GM23248 (cell line): ENCODE measurements at regions not wholly inside any gene's neighbourhood (a gene's known extent, or its start where the extent isn't known, plus 50 kb on each side); places are given as distances from the start of the nearest gene placed in this dataset.
A peak's percentile ranks its signal among the peaks of the same experiment; 100 is the strongest.

Experiments
- DNase-seq: peaks from one replicate; pipeline ENCODE4 v3.0.0-alpha.2; 2015
- H2AFZ ChIP-seq: fragments of 200-600 bp; sonication (generic); 2 replicates; pipeline ENCODE4 v1.6.1; 2016; ENCODE audit warnings: antibody characterized with exemption
- H3F3A ChIP-seq: fragments of 200-600 bp; sonication (generic); 2 replicates; pipeline ENCODE4 v1.6.1; 2016; ENCODE audit warnings: mild to moderate bottlenecking, antibody characterized with exemption, mixed run types; ENCODE audit not compliant: insufficient read depth
- H3K27ac ChIP-seq: fragments of 200-600 bp; sonication (generic); 2 replicates; pipeline ENCODE4 v1.5.1; 2016; ENCODE audit warnings: mild to moderate bottlenecking
- H3K27me3 ChIP-seq: fragments of 200-600 bp; sonication (generic); replicated peaks from 2 replicates; pipeline ENCODE4 v1.6.1; 2016; ENCODE audit warnings: mild to moderate bottlenecking; ENCODE audit not compliant: insufficient read depth
- H3K36me3 ChIP-seq: fragments of 200-600 bp; sonication (generic); 2 replicates; pipeline ENCODE4 v1.6.1; 2016; ENCODE audit warnings: low read depth, mild to moderate bottlenecking
- H3K4me1 ChIP-seq: fragments of 200-600 bp; sonication (generic); 2 replicates; pipeline ENCODE4 v1.6.1; 2016; ENCODE audit warnings: mild to moderate bottlenecking; ENCODE audit not compliant: insufficient read depth
- H3K4me2 ChIP-seq: fragments of 200-600 bp; sonication (generic); one replicate; pipeline ENCODE4 v1.6.1; 2016; ENCODE audit warnings: mild to moderate bottlenecking; ENCODE audit not compliant: unreplicated experiment
- H3K4me3 ChIP-seq: fragments of 200-600 bp; sonication (generic); 2 replicates; pipeline ENCODE4 v1.5.1; 2016; ENCODE audit warnings: mild to moderate bottlenecking
- H3K79me2 ChIP-seq: fragments of 200-600 bp; sonication (generic); 2 replicates; pipeline ENCODE4 v1.6.1; 2016; ENCODE audit warnings: mild to moderate bottlenecking; ENCODE audit not compliant: insufficient read depth
- H3K9ac ChIP-seq: fragments of 200-600 bp; sonication (generic); 2 replicates; pipeline ENCODE4 v1.6.1; 2016; ENCODE audit warnings: mild to moderate bottlenecking
- H3K9me2 ChIP-seq: fragments of 200-600 bp; sonication (generic); 2 replicates; pipeline ENCODE4 v1.6.1; 2016; ENCODE audit warnings: mixed run types, mild to moderate bottlenecking, moderate library complexity; ENCODE audit not compliant: insufficient read depth
- H3K9me3 ChIP-seq: fragments of 200-600 bp; sonication (generic); one replicate; pipeline ENCODE4 v1.6.1; 2017; ENCODE audit warnings: low read depth
- H4K20me1 ChIP-seq: fragments of 200-600 bp; sonication (generic); 2 replicates; pipeline ENCODE4 v1.6.0; 2016; ENCODE audit not compliant: insufficient read depth
- EZH2 ChIP-seq: fragments of 200-600 bp; sonication (generic); IDR thresholded peaks from 2 replicates; pipeline ENCODE4 v1.6.1; 2018; ENCODE audit warnings: antibody characterized with exemption, mild to moderate bottlenecking; ENCODE audit not compliant: insufficient read depth, poor library complexity, severe bottlenecking
- EZH2phosphoT487 ChIP-seq: fragments of 200-600 bp; sonication (generic); IDR thresholded peaks from 2 replicates; pipeline ENCODE4 v1.6.1; 2018; ENCODE audit warnings: antibody characterized with exemption, moderate library complexity, mild to moderate bottlenecking, low read depth; ENCODE audit not compliant: insufficient read depth
- WGBS, 2 experiments: methylation state at CpG; one replicate each; pipeline ENCODE4 v1.1.6; 2015 to 2017; ENCODE audit warnings: low lambda C conversion rate in 2 of 2, low coverage in 1 of 2; ENCODE audit errors: missing lambda C conversion rate in 2 of 2; 5-methylcytosine and 5-hydroxymethylcytosine counted together
- in situ Hi-C: fragments of 300-500 bp; cut with MboI; formaldehyde crosslinking; loops from 2 replicates; pipeline ENCODE4 v1.15.0; 2020

GRCh38 chr2:222796413-222797103 is 64.3 kb upstream of the ACSL3 start:
- Histone ChIP-seq H3K9ac (no peak overlapping the region), H3K4me2 (no peak overlapping the region), H3K36me3 (no peaks in the 10 kb centered on the region), H3K27me3 (no peaks in the 10 kb centered on the region), H4K20me1 (no peaks in the 10 kb centered on the region), H3K79me2 (no peaks in the 10 kb centered on the region), H3K4me1 (peaks cover 6% of the 10 kb centered on the region; the same call in 1 of the 2 replicates), H3K9me2 (no peaks in the 10 kb centered on the region), H2AFZ (no peak overlapping the region), H3F3A (no peaks in the 10 kb centered on the region), H3K9me3 (no peaks in the 10 kb centered on the region), H3K27ac (no peak overlapping the region), H3K4me3 (no peak overlapping the region)
- WGBS, 2 experiments: 55 to 58% methylated on average over 5 of the region's 5 CpGs
- DNase-seq: no peak
- in situ Hi-C loops: no loop called here
- TF ChIP-seq EZH2: no peak
- no peak for TF ChIP-seq EZH2phosphoT487

GRCh38 chr2:222797261-222797660 is 63.6 kb upstream of the ACSL3 start:
- peak; percentile 61 for DNase-seq
- Histone ChIP-seq H3K4me1 (peaks cover 6% of the 10 kb centered on the region; the same call in 1 of the 2 replicates), H3F3A (no peaks in the 10 kb centered on the region), H3K36me3 (no peaks in the 10 kb centered on the region), H3K9me2 (no peaks in the 10 kb centered on the region), H4K20me1 (no peaks in the 10 kb centered on the region), H3K4me3 (no peak overlapping the region), H3K79me2 (no peaks in the 10 kb centered on the region), H3K27me3 (no peaks in the 10 kb centered on the region), H3K4me2 (no peak overlapping the region), H2AFZ (no peak overlapping the region), H3K27ac (no peak overlapping the region), H3K9me3 (no peaks in the 10 kb centered on the region), H3K9ac (no peak overlapping the region)
- no peak for TF ChIP-seq EZH2
- TF ChIP-seq EZH2phosphoT487: no peak
- WGBS, 2 experiments: 48 to 53% methylated on average over 2 of the region's 2 CpGs
- in situ Hi-C loops: no loop called here

DNA sequence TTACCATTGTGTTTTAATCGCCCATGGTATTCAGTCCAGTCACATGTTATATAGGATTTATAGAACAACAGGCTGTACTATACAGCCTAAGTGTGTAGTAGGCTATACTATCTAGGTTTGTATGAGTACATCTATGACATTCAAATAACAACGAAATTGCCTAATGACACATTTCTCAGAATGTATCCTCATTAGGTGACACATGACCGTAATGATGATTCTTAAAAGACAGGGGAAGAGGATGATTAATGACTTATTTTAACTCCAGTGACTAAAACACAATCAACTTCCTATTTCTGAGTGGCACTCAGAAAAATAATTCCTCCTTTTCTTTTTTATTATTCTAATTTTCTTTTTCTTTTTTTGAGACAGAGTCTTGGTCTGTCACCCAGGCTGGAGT is 63.0 kb upstream of the ACSL3 start:
- no peak overlapping the region for H2AFZ ChIP-seq
- H3K36me3 ChIP-seq: no peaks in the 10 kb centered on the region

GRCh38 chr2:222798528-222798927 is 62.3 kb upstream of the ACSL3 start:
- Histone ChIP-seq H3K9me2 (no peaks in the 10 kb centered on the region), H3K4me1 (peaks cover 6% of the 10 kb centered on the region; the same call in 1 of the 2 replicates), H3K9me3 (no peaks in the 10 kb centered on the region), H3K4me3 (no peak overlapping the region), H3K79me2 (no peaks in the 10 kb centered on the region), H3F3A (no peaks in the 10 kb centered on the region), H4K20me1 (no peaks in the 10 kb centered on the region), H3K4me2 (no peak overlapping the region), H3K9ac (no peak overlapping the region), H3K27ac (no peak overlapping the region), H2AFZ (no peak overlapping the region), H3K36me3 (no peaks in the 10 kb centered on the region), H3K27me3 (no peaks in the 10 kb centered on the region)
- DNase-seq: no peak
- in situ Hi-C loops: no loop called here
- no peak for TF ChIP-seq EZH2phosphoT487
- no peak for TF ChIP-seq EZH2

More for the DNA sequence above, 63.0 kb upstream of the ACSL3 start:
- H3K4me1 ChIP-seq: peaks cover 6% of the 10 kb centered on the region; the same call in 1 of the 2 replicates
- H4K20me1 ChIP-seq: no peaks in the 10 kb centered on the region
- no peaks in the 10 kb centered on the region for H3K9me3 ChIP-seq
- no peak overlapping the region for H3K4me2 ChIP-seq
- 52 to 55% methylated on average over 3 of the region's 3 CpGs for WGBS, 2 experiments
- H3K4me3 ChIP-seq: no peak overlapping the region
- H3K27ac ChIP-seq: no peak overlapping the region
- H3F3A ChIP-seq: no peaks in the 10 kb centered on the region
- no peaks in the 10 kb centered on the region for H3K79me2 ChIP-seq
- in situ Hi-C loops: no loop called here
- TF ChIP-seq EZH2 (no peak), EZH2phosphoT487 (no peak)
- DNase-seq: peak; percentile 4
- H3K27me3 ChIP-seq: no peaks in the 10 kb centered on the region
- no peaks in the 10 kb centered on the region for H3K9me2 ChIP-seq
- no peak overlapping the region for H3K9ac ChIP-seq
